Activated CD4-positive, alpha-beta T cell treated with anti-CD3 and anti-CD28 coated beads, Interleukin-2, Interleukin-6, amounts not matched to agents 100 ng/mL and 50 ng/mL, durations not matched to agents 16 hours and 8 hours (primary cell): ENCODE measurements at regions not wholly inside any gene's neighbourhood (a gene's known extent, or its start where the extent isn't known, plus 50 kb on each side); places are given as distances from the start of the nearest gene placed in this dataset.

Experiments used
- DNase-seq: peaks from one replicate; pipeline ENCODE4 v3.0.0-alpha.2; 2020

DNA sequence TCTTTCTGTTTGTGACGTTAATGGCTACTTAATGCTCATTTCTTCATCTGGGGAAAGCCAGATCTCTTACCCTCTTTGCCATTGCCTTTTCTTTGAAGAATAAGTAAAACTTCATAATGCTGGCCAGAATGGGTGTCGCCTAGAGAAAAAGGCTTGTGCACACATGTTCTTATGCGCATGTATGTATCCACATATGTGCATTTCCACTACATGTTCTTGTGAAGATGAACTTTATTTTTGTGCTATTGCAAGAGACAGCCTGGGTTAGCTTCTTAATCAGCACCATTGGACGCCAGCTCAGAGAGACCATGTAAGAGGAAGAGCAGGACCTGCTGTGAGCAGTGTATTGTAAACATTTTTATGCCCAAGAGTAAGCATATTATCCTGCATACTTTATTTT lies 178.7 kb downstream of the SPRY1 start:
- no peak for DNase-seq

DNA sequence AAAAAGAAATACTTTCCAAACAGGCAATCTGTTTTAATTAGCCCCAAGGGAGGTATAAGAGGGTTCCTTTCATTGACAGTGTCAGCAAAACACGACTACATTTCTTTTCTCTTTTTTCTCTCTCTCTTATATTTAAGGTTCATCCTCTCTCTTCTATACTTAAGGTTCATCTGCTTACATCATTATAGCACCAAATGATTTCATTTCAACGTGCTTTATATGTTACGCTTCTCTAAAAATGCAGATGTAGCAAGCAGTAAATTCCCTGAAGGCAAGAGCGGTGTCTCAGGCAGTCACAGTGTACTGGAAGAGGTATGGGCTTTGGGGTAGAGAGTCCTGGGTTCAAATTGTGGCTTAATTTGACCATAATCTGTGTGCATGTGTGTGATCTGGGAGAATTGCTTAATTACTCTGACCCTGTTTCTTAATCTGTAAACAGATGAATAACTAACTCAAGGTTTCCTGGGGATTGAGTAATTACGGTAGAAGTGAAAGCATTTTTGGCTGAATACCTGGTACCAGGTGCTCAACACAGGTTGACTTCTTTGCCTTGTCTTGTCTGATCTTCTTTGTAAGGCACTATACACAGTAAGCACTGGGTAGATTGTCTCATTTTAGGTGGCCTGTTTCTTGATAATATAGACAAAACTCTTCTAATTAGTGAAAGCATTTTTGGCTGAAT lies 180.8 kb downstream of the SPRY1 start:
- DNase-seq = no peak

DNA sequence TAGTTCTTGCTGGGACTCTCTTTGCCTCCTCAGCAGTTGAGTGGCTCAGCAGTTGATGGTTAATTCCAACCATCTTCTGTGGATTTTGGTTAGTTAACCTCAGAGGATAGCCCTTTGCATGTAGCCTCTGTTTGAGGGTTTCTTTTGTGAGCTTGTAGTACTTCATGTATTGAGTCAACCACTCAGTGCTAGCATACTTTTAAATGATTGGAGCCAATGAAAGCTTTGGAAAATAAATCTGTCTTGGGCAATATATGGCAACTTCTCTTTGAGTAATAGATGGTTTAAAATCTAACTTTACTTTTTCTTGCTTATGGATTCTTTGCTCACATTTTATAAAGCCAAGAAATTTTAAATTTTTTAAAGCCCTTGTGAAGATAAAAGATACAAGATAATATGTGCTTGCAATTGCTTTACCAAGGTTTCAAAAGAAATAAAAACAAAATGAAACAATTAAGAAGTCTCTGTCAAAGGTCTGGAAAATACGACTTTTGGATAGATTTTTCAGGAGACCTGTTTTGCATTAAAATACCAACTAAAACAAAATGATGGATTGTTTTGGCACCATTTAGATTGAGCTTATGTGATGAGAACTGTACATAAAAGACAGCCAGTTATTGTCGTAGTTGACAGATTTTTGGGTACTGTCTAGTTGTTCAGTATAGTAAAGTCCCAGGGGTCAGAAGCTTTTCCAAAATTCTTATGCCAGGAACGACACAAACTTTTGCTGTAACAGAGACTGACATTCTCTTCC lies 181.9 kb downstream of the SPRY1 start:
- no peak for DNase-seq

DNA sequence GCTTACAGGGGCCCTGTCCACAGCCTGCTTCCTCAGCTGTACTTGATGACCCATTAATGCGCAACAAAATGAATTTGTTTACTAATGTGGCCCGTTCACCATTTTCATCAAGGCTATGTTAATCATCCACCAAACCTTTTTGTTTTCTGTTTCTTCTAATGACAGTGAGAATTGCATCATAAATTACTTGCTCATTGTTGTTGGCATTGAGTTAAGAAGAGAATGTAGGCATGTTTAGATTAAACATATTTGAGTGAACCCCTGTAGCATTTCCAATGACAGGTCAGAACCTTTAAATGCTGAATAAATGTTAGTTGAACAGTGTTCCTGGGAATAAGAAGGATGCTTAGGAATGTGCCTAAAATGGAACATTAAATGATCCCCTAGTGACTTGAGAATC lies 183.4 kb downstream of the SPRY1 start:
- DNase-seq = no peak

DNA sequence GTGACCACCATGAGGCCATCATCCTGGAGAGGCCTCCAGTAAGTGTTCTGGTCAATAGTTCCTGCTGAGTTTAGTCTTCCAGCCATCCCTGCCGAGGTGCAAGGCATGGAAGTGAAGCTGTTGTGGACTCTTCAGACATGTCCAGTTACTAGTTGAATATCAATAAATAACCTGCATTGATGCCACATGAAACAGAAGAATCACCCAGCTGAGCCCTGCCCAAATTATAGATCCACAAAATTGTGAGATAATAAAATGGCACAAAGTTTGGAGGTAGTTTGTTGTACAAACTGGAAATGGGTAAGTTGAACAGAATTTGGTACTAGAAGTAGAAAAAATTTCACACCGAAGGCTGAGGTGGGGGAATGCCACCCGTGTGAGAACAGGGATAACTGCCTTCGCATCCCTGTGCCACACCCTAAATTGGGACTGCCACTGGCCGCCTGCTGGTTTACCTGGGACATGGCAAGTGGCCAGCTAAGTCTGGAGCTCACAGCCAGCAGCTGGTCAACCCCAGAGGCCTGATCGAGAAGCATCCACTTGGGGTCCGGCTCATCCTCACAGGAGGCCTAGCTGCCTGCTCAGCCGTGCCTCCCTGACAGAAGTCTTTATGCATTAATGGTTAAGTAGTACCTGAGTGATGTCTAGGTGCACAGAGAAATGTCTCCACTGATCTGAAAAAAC lies 184.5 kb downstream of the SPRY1 start:
- DNase-seq = no peak

DNA sequence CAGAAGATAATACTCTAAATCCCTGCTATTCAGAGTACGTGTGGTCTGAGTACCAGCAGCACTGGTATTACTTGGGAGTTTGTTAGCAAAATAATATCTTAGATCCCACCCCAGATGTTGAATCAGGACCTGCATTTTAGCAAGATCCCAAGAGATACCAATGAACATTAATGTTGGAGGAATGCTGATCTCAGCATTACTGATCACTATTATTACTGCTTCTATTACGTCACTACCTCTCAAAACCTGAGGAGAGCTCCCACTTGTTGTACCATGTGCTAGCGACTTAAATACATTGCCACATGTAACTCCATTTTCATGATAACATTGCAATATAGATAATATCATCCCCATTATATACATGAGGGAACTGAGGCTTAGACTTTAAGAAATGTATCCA lies 185.2 kb downstream of the SPRY1 start:
- no peak for DNase-seq

DNA sequence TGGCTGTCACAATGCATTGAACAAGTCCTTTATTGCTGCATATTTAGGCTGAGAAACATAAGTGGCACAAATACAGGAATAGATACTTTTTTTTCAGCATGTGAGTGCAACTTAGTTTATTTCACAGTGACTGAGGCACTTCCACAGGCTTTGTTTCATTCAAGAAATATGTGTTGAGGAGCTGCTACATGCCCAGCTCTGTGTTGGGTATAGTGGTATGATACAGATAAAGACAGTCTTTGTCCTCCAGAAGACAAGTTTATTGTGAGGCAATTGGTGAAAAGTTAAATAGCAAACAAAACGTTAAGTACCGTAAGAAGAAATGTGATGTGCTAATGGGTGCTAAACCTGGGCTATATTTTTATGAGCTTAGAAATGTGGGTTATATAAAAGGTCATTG lies 186.4 kb downstream of the SPRY1 start:
- DNase-seq = no peak

DNA sequence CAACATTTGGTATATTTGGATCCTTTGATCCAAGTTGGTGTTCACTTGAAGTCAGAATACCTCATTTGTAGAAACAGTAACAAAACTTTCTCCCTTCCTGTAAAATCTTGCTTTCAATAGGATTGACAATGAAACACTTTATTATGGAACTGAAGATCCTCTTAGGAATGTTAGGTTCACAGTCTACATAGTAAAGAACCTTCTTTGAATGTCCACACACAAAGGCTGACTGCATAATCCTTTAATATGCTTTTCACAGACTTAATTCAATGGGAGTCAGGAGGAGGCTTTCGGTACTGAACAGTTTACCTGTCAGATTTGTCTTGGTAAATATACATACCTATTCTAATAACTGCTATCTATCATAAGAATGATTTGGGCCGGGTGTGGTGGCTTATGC lies 188.5 kb downstream of the SPRY1 start:
- DNase-seq = no peak

DNA sequence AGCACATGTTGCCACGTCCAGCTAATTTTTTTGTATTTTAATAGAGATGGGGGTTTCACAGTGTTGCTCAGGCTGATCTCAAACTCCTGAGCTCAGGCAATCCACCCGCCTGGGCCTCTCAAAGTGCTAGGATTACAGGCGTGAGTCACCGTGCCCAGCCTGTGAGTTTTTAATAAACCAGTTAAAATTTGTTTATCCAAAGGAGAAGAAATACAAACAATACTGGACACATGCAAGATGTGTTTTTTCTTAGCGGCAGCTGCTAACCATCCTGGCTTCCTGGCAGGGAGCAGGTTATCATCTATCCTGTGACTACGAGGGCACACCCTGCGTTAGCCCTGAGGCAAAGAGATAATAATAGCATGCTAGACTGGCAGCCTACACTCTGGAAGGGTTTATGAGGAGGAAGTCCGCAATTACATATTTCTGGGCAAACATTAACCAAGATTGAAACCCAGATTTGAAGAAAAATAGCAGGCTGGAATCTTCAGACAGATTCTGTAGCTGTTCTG lies 191.4 kb downstream of the SPRY1 start:
- no peak for DNase-seq

DNA sequence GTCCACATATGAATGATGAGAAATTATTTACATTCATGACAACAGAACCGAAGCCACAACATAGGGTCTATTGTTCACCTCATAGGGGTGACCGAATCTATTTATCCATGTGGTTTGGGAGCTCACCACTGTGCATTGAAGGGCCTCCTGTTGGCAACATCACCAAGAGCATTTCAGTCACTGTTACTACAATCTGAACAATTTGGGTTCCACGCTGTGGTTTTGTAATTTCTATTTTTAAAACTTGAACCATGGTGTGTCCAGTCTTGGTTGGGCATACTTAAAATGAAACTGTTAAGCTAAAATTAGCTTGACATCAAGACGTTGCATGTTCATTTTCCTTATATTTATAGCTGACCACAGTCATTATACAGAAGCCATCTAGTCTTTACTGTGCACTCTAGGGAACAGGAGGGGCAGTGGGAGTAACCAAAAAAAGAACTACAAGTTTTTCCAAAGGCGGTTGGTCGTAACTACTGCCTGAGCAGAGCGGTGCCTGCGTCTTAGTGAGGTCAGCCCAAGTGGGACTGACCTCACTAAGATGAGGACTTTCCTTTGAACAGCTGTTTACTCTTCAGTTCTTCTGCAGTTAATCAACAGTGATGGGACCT lies 192.1 kb downstream of the SPRY1 start:
- no peak for DNase-seq

DNA sequence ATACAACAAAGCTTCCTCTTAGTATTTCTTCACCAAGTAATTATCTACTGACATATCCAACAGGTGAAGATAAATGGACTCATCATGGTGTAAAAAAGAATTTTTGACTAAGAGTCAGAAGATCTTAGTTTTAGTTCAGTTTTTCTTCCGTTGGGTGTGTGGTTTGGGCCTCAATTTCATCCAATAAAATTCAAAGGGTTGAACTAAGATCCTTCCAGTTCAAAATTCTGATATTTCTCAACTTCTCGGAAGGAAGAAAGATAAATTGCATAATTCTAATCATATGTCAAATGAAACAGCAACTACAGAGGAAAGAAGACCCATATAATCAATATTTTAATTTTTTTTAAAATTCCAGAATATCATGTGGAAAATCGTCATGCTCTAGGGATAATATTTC lies 192.7 kb downstream of the SPRY1 start:
- DNase-seq = no peak

DNA sequence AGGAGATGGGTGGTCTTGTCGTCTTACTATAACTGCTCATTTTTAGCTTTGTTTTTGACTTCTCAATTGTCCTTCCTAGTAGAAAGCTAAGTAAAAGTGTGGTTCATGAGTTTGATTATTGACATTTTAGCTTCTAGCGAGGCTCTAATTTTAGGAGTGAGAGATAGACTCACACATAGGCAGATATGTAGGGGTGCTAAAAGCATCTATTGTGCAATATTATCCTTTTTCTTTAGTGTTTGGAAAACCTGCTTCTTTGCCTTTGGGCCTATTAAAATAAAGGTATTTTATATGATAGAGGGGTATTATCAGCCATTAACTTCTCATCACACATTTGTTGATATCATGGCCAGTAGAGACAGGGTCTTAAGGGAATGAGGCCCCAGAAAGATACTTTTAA lies 195.3 kb downstream of the SPRY1 start:
- DNase-seq = no peak

DNA sequence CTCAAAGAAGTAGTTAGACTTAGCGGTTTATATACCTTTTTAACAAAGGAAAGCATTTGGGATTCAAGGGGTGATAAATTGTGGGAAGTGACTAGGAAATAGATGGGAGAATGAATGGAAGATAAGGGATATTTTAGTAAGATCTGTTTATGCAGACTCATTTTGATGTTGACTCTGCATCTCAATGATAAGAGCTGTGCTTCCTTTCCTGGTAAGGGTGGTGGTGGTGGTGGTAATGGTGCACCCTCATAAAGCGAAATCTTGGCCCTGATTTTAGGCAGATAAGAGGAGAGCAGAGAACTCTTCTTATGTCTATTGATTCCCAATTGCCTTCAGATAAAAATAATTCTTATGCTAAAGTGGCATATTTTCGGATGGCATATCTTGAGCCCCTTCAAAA lies 197.1 kb downstream of the SPRY1 start:
- no peak for DNase-seq

DNA sequence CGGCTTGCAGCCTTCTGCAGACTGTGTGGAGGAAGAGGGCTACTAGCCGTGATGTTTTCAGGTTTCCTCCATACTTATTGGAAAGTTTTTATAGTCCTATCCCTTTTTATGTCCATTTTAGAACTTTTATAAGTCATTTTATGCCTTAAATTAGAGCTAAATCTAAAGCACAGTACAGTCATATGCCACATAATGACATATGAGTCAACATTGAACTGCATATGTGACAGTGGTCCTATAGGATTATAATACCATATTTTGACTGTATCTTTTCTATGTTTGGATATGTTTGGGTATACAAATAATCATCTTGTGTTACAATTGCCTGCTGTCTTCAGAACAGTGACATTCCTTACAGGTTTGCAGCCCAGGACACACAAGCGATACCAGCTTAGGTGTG lies 200.2 kb downstream of the SPRY1 start:
- no peak for DNase-seq

DNA sequence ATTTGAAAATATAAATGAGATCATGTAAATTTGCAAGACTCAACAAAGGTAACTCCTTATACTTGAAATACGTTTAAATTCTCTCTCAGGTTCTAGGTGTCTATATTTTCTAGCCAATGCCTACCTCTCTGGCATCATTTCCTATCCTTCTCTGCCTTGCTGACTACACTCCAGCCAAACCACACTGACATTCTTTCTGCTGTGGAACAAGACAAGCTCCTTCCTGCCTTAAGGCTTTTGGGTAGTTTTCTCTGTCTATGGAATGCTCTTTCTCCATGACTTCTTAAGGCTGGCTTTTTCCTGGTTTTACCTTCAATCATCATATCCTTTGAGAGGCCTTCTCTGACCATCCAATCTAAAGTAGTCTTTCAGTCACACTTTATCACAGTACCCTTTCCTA lies 201.0 kb downstream of the SPRY1 start:
- no peak for DNase-seq

DNA sequence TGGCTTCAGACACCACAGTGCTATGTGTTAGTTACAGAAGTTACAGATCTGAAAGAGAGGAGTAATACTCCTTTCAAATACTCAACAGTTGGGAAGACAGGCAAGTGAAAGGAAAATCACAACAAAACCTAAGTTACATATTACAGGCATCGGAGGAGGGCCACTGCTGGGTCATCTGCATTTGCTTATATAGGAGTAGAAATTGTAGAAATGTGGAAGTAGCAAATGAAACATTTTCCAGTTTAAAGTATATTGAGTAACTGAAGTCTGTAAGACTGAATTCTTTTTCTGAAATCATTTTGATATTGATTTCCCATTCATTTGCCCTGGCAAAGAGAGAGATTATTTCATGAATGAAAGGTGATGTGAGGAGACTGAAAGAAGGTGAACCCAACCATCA lies 201.7 kb downstream of the SPRY1 start:
- no peak for DNase-seq

DNA sequence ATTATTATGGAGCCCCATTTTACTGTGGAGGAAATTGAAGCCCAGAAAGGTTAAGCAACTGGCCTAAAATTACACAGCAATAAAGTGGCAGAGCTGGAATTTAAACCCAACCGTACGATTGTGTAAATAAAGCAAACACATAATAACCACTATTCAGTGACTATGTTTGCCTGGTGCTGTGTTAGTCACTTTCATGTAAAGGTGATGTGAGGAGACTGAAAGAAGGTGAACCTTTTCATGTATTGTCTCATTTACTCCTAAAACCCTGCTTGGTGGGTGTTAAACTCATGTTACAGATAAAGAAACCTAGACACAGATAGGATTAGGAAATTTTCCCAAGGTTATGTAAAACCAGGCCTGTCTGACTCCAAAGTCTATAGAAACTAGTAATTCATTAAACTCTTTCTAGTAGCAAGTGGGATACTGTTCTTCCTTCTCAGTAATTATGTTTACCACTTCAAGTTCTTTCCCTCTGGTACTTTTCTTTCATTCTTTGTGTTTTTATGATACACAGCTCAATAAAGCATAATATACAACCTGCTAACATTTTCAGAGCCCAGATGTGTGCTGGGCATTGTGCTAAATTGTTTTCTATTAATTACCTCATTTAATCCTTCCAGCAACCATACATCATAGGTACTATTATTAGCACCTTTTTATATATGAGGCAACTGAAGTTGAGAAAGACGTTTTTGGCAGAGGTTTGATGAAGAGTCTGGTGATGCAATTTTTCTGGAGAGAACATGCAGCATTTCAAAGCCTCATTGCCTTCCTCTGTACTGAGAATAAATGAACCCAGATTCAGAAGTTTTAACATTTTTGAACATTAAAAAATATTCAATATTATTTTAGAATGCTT lies 202.7 kb downstream of the SPRY1 start:
- DNase-seq = no peak

DNA sequence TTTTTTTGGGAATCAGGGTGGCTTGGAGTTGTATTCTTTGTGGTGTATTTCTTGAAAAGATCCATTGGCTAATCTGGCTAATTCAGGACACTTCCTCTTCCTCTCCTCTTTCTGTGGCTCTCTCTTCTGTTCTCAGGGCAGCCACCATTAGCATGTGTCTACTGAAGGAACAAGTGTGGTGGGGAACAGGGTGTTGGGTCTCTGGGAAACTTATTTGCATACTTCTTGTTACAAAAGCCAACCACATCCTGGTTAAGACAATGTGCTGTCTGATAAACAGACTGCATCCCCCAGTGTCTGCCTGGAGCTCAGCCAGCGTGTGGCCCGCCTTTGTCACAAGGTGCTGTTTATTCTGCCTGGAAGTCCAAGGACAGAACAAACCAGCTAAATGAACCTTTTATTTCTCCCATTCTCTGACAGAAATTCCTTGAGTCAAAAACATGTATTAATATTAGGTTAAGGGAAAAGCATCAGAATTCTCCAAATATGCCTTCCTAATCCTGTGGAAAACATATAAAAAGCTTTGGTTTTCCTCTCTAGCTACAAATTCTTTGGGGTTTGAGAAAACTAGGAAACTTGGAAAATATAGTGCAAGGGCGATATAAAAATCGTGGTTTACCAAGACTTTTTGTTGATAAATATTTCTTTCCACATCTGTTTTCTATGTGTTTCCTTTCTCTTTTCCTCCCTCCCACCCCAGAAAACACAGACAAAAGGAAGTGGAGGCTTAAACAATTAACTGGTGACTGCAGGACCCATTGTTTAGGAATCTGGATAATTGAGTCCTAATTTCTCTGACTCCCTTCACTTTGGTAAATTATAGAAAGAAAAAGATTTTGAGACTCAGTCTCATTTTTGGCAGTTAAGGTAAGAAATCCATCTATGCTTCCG lies 203.6 kb downstream of the SPRY1 start:
- DNase-seq = peak; percentile 49

DNA sequence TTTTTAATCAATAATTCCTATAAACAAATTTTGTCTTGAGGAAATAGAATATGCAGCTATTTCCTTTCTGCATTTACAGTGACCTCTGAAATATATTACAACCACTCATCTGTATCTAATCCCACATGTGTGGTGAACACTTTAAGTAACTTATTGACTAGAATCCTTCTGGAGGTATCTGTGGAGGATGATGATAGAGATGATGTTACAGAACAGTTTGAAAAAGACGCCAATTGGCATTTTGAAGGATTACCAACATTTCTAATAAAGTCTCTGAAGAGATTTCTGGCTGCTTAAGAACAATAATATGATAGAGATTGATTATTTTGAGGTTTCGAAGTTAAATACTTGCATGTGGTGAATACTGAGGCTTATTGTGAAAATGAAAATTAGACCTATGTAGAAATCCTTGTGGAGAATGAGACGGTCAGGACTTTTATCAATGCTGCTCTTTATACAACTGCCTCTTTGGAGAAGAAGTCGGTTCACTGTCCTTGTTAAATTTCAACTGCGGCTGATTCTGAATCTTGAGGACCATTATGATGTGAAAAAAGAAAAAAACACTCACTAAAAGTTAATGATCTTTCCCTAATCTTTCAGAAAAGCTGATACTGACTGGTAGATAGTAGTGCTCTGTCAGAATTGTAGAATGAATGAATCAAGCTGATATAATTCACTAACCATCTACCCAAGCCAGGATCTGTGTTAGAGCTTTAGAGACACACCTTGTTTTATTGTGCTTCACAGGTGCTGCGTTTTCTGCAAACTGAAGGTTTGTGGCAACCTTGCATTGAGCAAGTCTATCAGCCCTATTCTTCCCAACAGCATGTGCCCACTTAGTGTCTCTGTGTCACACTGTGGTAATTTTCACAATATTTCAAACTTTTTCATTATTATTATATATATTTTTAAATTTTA lies 204.7 kb downstream of the SPRY1 start:
- no peak for DNase-seq

DNA sequence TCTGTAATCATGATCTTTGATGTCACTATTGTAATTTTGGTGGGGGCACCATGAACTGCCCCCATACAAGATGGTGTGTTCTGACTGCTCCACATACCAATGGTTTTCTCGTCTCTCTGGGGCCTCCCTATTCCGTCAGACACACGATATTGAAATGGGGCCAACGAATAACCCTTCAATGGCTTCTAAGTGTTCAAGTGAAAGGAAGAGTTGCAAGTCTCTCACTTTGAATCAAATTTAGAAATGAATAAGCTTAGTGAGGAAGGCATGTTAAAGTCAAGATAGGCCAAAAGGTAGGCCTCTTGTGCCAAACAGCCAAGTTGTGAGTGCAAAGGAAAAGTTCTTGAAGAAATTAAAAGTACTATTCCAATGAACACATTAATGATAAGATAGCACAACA lies 205.4 kb downstream of the SPRY1 start:
- peak; percentile 14 for DNase-seq
